Spleen (tissue), 11 donors: ENCODE measurements at regions not wholly inside any gene's neighbourhood (a gene's known extent, or its start where the extent isn't known, plus 50 kb on each side); places are given as distances from the start of the nearest gene placed in this dataset.

ENCODE experiments used
- DNase-seq: peaks from one replicate; pipeline ENCODE4 v3.0.0-alpha.2; 2020
- H3K27ac ChIP-seq, 8 donors: fragments of 200-600 bp; sonication (generic) in 7 of 8; 1 replicate in 4 of 8; 2 replicates in 4 of 8; pipeline versions ENCODE4 v1.5.0 to v1.8.0; 2016 to 2021; ENCODE audit warnings: inconsistent platforms in 4 of 8, mild to moderate bottlenecking in 4 of 8, moderate library complexity in 1 of 8
- H3K27me3 ChIP-seq, 7 donors: fragments of 200-600 bp; sonication (generic) in 6 of 7; replicated peaks in 1 of 7; 1 replicate in 4 of 7; 2 replicates in 3 of 7; pipeline versions ENCODE4 v1.5.0 to v1.8.0; 2016 to 2021; ENCODE audit warnings: inconsistent platforms in 3 of 7, mild to moderate bottlenecking in 1 of 7
- H3K36me3 ChIP-seq, 6 donors: fragments of 200-600 bp; sonication (generic) in 5 of 6; 1 replicate in 4 of 6; 2 replicates in 2 of 6; pipeline versions ENCODE4 v1.5.0 to v1.8.0; 2016 to 2021; ENCODE audit warnings: inconsistent platforms in 2 of 6
- H3K4me1 ChIP-seq, 6 donors: fragments of 200-600 bp; sonication (generic) in 5 of 6; 1 replicate in 3 of 6; 2 replicates in 3 of 6; pipeline versions ENCODE4 v1.5.0 to v1.8.0; 2016 to 2021; ENCODE audit warnings: inconsistent platforms in 3 of 6
- H3K4me3 ChIP-seq, 8 donors: fragments of 200-600 bp; sonication (generic) in 7 of 8; 1 replicate in 4 of 8; 2 replicates in 4 of 8; pipeline versions ENCODE4 v1.5.0 to v1.8.0; 2016 to 2021; ENCODE audit warnings: inconsistent platforms in 4 of 8, mild to moderate bottlenecking in 4 of 8, moderate library complexity in 2 of 8
- H3K9me3 ChIP-seq, 8 donors: fragments of 200-600 bp; sonication (generic) in 7 of 8; 1 replicate in 4 of 8; 2 replicates in 4 of 8; pipeline versions ENCODE4 v1.5.0 to v1.8.0; 2016 to 2021; ENCODE audit warnings: inconsistent platforms in 4 of 8
- CTCF ChIP-seq, 11 experiments: fragments of 200-600 bp in 7 of 11; fragments of 450-650 bp in 4 of 11; sonication (generic) in 4 of 11; IDR thresholded peaks in 8 of 11; conservative IDR thresholded peaks in 3 of 11; 1 replicate in 7 of 11; 2 replicates in 4 of 11; pipeline versions ENCODE4 v1.4.0 to v1.8.0; 2016 to 2021; ENCODE audit warnings: antibody characterized with exemption in 11 of 11, inconsistent platforms in 4 of 11, mild to moderate bottlenecking in 1 of 11
- POLR2A ChIP-seq, 3 donors: fragments of 450-650 bp; IDR thresholded peaks; one replicate each; pipeline ENCODE4 v1.5.1; 2017; ENCODE audit warnings: antibody characterized with exemption in 3 of 3, mild to moderate bottlenecking in 1 of 3
- POLR2AphosphoS5 ChIP-seq, 3 donors: sonication (generic); formaldehyde crosslinking; IDR thresholded peaks; one replicate each; pipeline ENCODE4 v1.5.1; 2017; ENCODE audit warnings: antibody characterized with exemption in 3 of 3
- WGBS, 5 donors: extraction: QIAGEN DNeasy Blood & Tissue Kit in 3 of 5; methylation state at CpG; one replicate each; pipeline versions ENCODE4 v1.1.5 to v1.1.7; 2013 to 2018; 5-methylcytosine and 5-hydroxymethylcytosine counted together
- intact Hi-C: fragments of 100-400 bp; cut with DNase I; formaldehyde crosslinking; loops from one replicate; pipeline ENCODE4 v1.15.0; 2023; ENCODE audit warnings: low total_unique reads
- donor health status: healthy with polysubstance abuse.
- donor health status: DM: no; HTN: no; CAD: no; lungs with moderate emphysema.
- donor health status: DM: no; HTN: no; CAD: no.
- donor health status: Bipolar disorder and iron deficiency.
- donor health status: healthy.
- donor health status: DM: no; HTN: no; CAD: no.
- donor health status: DM: yes; HTN: yes; CAD: no.

GRCh38 chrX:22409418-22409817, 136.7 kb downstream of the CBLL2 start:
- Histone ChIP-seq H3K4me1 (no peaks in the 10 kb centered on the region), H3K27ac (no peak overlapping the region), H3K4me3 (no peak overlapping the region), H3K9me3 (no peaks in the 10 kb centered on the region), H3K36me3 (no peaks in the 10 kb centered on the region), H3K27me3 (no peaks in the 10 kb centered on the region)
- intact Hi-C loops = no loop called here
- WGBS, 5 donors = 61 to 100% (median 69%) methylated on average over 1 of the region's 1 CpG
- no peak for DNase-seq
- TF ChIP-seq POLR2A (IDR thresholded peaks at IDR 0.05) (no peak), POLR2AphosphoS5 (IDR thresholded peaks at IDR 0.05) (no peak), CTCF (IDR thresholded peaks at IDR 0.05 in 8 of 11, conservative IDR thresholded peaks at IDR 0.05 in 3 of 11) (no peak)

- WGBS, 5 donors = 74 to 97% (median 82%) methylated on average over 2 of the region's 2 CpGs
Measured at GRCh38 chrX:22424122-22424915, 151.6 kb downstream of the CBLL2 start.

GRCh38 chrX:22424919-22425318, 152.2 kb downstream of the CBLL2 start:
- Histone ChIP-seq H3K36me3 (no peaks in the 10 kb centered on the region), H3K27me3 (no peaks in the 10 kb centered on the region), H3K27ac (no peak overlapping the region), H3K4me1 (no peaks in the 10 kb centered on the region), H3K4me3 (no peak overlapping the region), H3K9me3 (no peaks in the 10 kb centered on the region)
- no peak for DNase-seq
- TF ChIP-seq CTCF (IDR thresholded peaks at IDR 0.05 in 8 of 11, conservative IDR thresholded peaks at IDR 0.05 in 3 of 11) = no peak
- TF ChIP-seq POLR2AphosphoS5 (IDR thresholded peaks at IDR 0.05) = no peak
- no peak for TF ChIP-seq POLR2A (IDR thresholded peaks at IDR 0.05)
- WGBS, 5 donors = 75 to 97% (median 92%) methylated on average over 1 of the region's 1 CpG
- intact Hi-C loops = no loop called here

More at GRCh38 chrX:22424122-22424915, 151.6 kb downstream of the CBLL2 start:
- intact Hi-C loops = no loop called here
- Histone ChIP-seq H3K27ac (no peak overlapping the region), H3K4me1 (no peaks in the 10 kb centered on the region), H3K4me3 (no peak overlapping the region), H3K9me3 (no peaks in the 10 kb centered on the region), H3K27me3 (no peaks in the 10 kb centered on the region), H3K36me3 (no peaks in the 10 kb centered on the region)
- no peak for DNase-seq
- TF ChIP-seq POLR2AphosphoS5 (IDR thresholded peaks at IDR 0.05) (no peak), CTCF (IDR thresholded peaks at IDR 0.05 in 8 of 11, conservative IDR thresholded peaks at IDR 0.05 in 3 of 11) (no peak), POLR2A (IDR thresholded peaks at IDR 0.05) (no peak)

- 80 to 96% (median 82%) methylated on average over 3 of the region's 3 CpGs for WGBS, 5 donors
Measured at GRCh38 chrX:22429704-22430103, 157.0 kb downstream of the CBLL2 start.

More at GRCh38 chrX:22429704-22430103, 157.0 kb downstream of the CBLL2 start:
- H3K27me3 ChIP-seq = no peaks in the 10 kb centered on the region
- no peaks in the 10 kb centered on the region for H3K9me3 ChIP-seq
- H3K4me3 ChIP-seq = no peak overlapping the region
- no peak overlapping the region for H3K27ac ChIP-seq
- TF ChIP-seq CTCF (IDR thresholded peaks at IDR 0.05 in 8 of 11, conservative IDR thresholded peaks at IDR 0.05 in 3 of 11) (no peak), POLR2AphosphoS5 (IDR thresholded peaks at IDR 0.05) (no peak), POLR2A (IDR thresholded peaks at IDR 0.05) (no peak)
- intact Hi-C loops = no loop called here
- no peaks in the 10 kb centered on the region for H3K4me1 ChIP-seq
- no peaks in the 10 kb centered on the region for H3K36me3 ChIP-seq
- no peak for DNase-seq
